IMR-90 (cell line): ENCODE measurements at regions not wholly inside any gene's neighbourhood (a gene's known extent, or its start where the extent isn't known, plus 50 kb on each side); places are given as distances from the start of the nearest gene placed in this dataset.

Experiments
- ATAC-seq: fragments of 200-7000 bp; cut with Tn5 transposase; 2 replicates; pipeline ENCODE4 v1.9.1; 2020; ENCODE audit warnings: low read depth, mild to moderate bottlenecking, moderate library complexity
- BruUV-seq: library from RNA; stranded (reverse); fragments of 400-500 nt; replicated peaks from 2 replicates; lab custom pipeline; 2021; lab: Mats Ljungman, UMichigan
- CTCF ChIA-PET: fragments of 300-600 bp; formaldehyde crosslinking; extraction: SDS; loops from one replicate; lab custom pipeline; 2021; ENCODE audit warnings: antibody characterized with exemption; lab: Yijun Ruan, JAX
- POLR2A ChIA-PET: fragments of 300-600 bp; sonication (Branson Sonifier 250); formaldehyde crosslinking; loops from one replicate; lab custom pipeline; 2022; ENCODE audit warnings: antibody characterized with exemption; ENCODE audit not compliant: unreplicated experiment; lab: Charles Lee
- DNase-seq: peaks from one replicate; pipeline ENCODE4 v3.0.0; 2013
- H2AFZ ChIP-seq: replicated peaks from 2 replicates; pipeline ENCODE3; 2013; ENCODE audit warnings: low read length, mild to moderate bottlenecking; ENCODE audit not compliant: poor library complexity
- H2AK5ac ChIP-seq: 2 replicates; pipeline ENCODE4 v1.6.1; 2013; ENCODE audit warnings: low read depth, low read length, inconsistent platforms
- H2AK9ac ChIP-seq: replicated peaks from 2 replicates; pipeline ENCODE3; 2013; ENCODE audit warnings: mild to moderate bottlenecking, low read depth, low read length, moderate library complexity; ENCODE audit not compliant: poor library complexity
- H2BK120ac ChIP-seq: 2 replicates; pipeline ENCODE4 v1.6.1; 2013; ENCODE audit warnings: low read depth, low read length, inconsistent platforms
- H2BK15ac ChIP-seq: 3 replicates; pipeline ENCODE4 v1.6.1; 2013; ENCODE audit warnings: low read depth, low read length, inconsistent platforms
- H2BK20ac ChIP-seq: 2 replicates; pipeline ENCODE4 v1.6.1; 2013; ENCODE audit warnings: low read depth, mild to moderate bottlenecking, inconsistent platforms, low read length, moderate library complexity
- H2BK5ac ChIP-seq: 2 replicates; pipeline ENCODE4 v1.6.1; 2013; ENCODE audit warnings: mild to moderate bottlenecking, low read depth, low read length, inconsistent platforms; ENCODE audit not compliant: poor library complexity, severe bottlenecking
- H3K14ac ChIP-seq: replicated peaks from 2 replicates; pipeline ENCODE4 v1.6.1; 2013; ENCODE audit warnings: low read depth, low read length, inconsistent platforms
- H3K18ac ChIP-seq: 2 replicates; pipeline ENCODE4 v1.6.1; 2013; ENCODE audit warnings: low read depth, low read length, control low read depth
- H3K23ac ChIP-seq: 2 replicates; pipeline ENCODE4 v1.6.1; 2013; ENCODE audit warnings: low read depth, low read length, inconsistent platforms
- H3K27ac ChIP-seq: 2 replicates; pipeline ENCODE4 v1.5.1; 2013; ENCODE audit warnings: mild to moderate bottlenecking, control low read depth, low read length; ENCODE audit not compliant: insufficient read depth
- H3K27me3 ChIP-seq: 2 replicates; pipeline ENCODE4 v1.6.1; 2013; ENCODE audit warnings: low read length; ENCODE audit not compliant: control insufficient read depth, insufficient read depth
- H3K36me3 ChIP-seq: 2 replicates; pipeline ENCODE4 v1.6.1; 2013; ENCODE audit warnings: low read length, mixed read lengths; ENCODE audit not compliant: control insufficient read depth, insufficient read depth
- H3K4ac ChIP-seq: 2 replicates; pipeline ENCODE4 v1.6.1; 2013; ENCODE audit warnings: low read depth, low read length, inconsistent platforms
- H3K4me1 ChIP-seq: 2 replicates; pipeline ENCODE4 v1.6.1; 2013; ENCODE audit warnings: low read length, mixed read lengths; ENCODE audit not compliant: control insufficient read depth, insufficient read depth
- H3K4me2 ChIP-seq: 2 replicates; pipeline ENCODE4 v1.6.1; 2013; ENCODE audit warnings: low read depth, mild to moderate bottlenecking, control low read depth, low read length, moderate library complexity
- H3K4me3 ChIP-seq: 2 replicates; pipeline ENCODE4 v1.5.1; 2013; ENCODE audit warnings: low read depth, mild to moderate bottlenecking, control low read depth, low read length, moderate library complexity; ENCODE audit not compliant: insufficient read depth
- H3K56ac ChIP-seq: 2 replicates; pipeline ENCODE4 v1.6.1; 2013; ENCODE audit warnings: low read length, inconsistent platforms; ENCODE audit not compliant: insufficient read depth; ENCODE audit errors: extremely low read depth
- H3K79me1 ChIP-seq, 2 experiments: 2 replicates each; pipeline ENCODE4 v1.6.1; 2013; ENCODE audit warnings: low read length in 2 of 2, inconsistent platforms in 1 of 2, low read depth in 1 of 2
- H3K9ac ChIP-seq: 2 replicates; pipeline ENCODE4 v1.6.1; 2013; ENCODE audit warnings: low read depth, low read length, control low read depth
- H3K9me1 ChIP-seq: 2 replicates; pipeline ENCODE4 v1.6.1; 2013; ENCODE audit warnings: low read length, inconsistent platforms; ENCODE audit not compliant: insufficient read depth
- H3K9me3 ChIP-seq: 2 replicates; pipeline ENCODE4 v1.6.1; 2013; ENCODE audit warnings: low read length; ENCODE audit not compliant: control insufficient read depth, insufficient read depth
- H4K20me1 ChIP-seq: 2 replicates; pipeline ENCODE4 v1.6.1; 2013; ENCODE audit warnings: low read length, inconsistent platforms; ENCODE audit not compliant: insufficient read depth
- H4K5ac ChIP-seq: 2 replicates; pipeline ENCODE4 v1.6.1; 2013; ENCODE audit warnings: mild to moderate bottlenecking, low read depth, low read length, control low read depth
- H4K8ac ChIP-seq, 2 experiments: 2 replicates each; pipeline ENCODE4 v1.6.1; 2013; ENCODE audit warnings: low read depth in 2 of 2, low read length in 2 of 2, control low read depth in 1 of 2, inconsistent platforms in 1 of 2
- H4K91ac ChIP-seq: 2 replicates; pipeline ENCODE4 v1.6.1; 2013; ENCODE audit warnings: low read depth, low read length, inconsistent platforms; ENCODE audit not compliant: insufficient read depth
- CEBPB ChIP-seq: IDR thresholded peaks from 2 replicates; pipeline ENCODE4 v1.6.1; 2012; ENCODE audit warnings: low read depth, low read length, improper control_type of control experiment
- FOS ChIP-seq: fragments of 150-350 bp; IDR thresholded peaks from 2 replicates; pipeline ENCODE4 v1.6.1; 2016; ENCODE audit warnings: low read depth, low read length
- MAFK ChIP-seq: IDR thresholded peaks from 2 replicates; pipeline ENCODE4 v1.6.1; 2012; ENCODE audit warnings: low read depth, low read length, improper control_type of control experiment
- MAZ ChIP-seq: IDR thresholded peaks from 2 replicates; pipeline ENCODE4 v1.6.1; 2012; ENCODE audit warnings: low read depth, mild to moderate bottlenecking, low read length, improper control_type of control experiment, moderate library complexity, borderline replicate concordance
- NFE2L2 ChIP-seq: fragments of 150-350 bp; IDR thresholded peaks from 2 replicates; pipeline ENCODE4 v1.6.1; 2016; ENCODE audit warnings: low read depth, mild to moderate bottlenecking, low read length
- POLR2A ChIP-seq: IDR thresholded peaks from 2 replicates; pipeline ENCODE4 v1.6.1; 2012; ENCODE audit warnings: mild to moderate bottlenecking, low read depth, low read length
- SMC3 ChIP-seq: fragments of 150-350 bp; IDR thresholded peaks from 2 replicates; pipeline ENCODE4 v1.6.1; 2016; ENCODE audit warnings: low read depth, mild to moderate bottlenecking, antibody characterized with exemption, low read length, moderate library complexity
- USF2 ChIP-seq: fragments of 150-350 bp; IDR thresholded peaks from 2 replicates; pipeline ENCODE4 v1.6.1; 2017; ENCODE audit warnings: mild to moderate bottlenecking, antibody characterized with exemption, low read length, low read depth
- WGBS, 2 experiments: methylation state at CpG; one replicate each; pipeline versions ENCODE4 v1.1.5 to v1.1.7; 2013; ENCODE audit warnings: missing lambda C conversion rate in 2 of 2; ENCODE audit not compliant: insufficient read length in 1 of 2; ENCODE audit errors: extremely low coverage in 2 of 2; 5-methylcytosine and 5-hydroxymethylcytosine counted together
- dilution Hi-C: fragments of 300-500 bp; cut with HindIII; formaldehyde crosslinking; loops from one replicate; pipeline ENCODE4 v1.14.3; 2018; ENCODE audit warnings: low sequenced_read_pairs; ENCODE audit not compliant: unreplicated experiment
- in situ Hi-C: fragments of 300-500 bp; cut with MboI; formaldehyde crosslinking; loops from 3 replicates; pipeline ENCODE4 v1.14.3; 2019; ENCODE audit warnings: low sequenced_read_pairs, inconsistent platforms, mixed read lengths
- intact Hi-C: fragments of 100-400 bp; cut with micrococcal nuclease; formaldehyde crosslinking; loops from 2 replicates; pipeline ENCODE4 v1.10.0; 2022

DNA sequence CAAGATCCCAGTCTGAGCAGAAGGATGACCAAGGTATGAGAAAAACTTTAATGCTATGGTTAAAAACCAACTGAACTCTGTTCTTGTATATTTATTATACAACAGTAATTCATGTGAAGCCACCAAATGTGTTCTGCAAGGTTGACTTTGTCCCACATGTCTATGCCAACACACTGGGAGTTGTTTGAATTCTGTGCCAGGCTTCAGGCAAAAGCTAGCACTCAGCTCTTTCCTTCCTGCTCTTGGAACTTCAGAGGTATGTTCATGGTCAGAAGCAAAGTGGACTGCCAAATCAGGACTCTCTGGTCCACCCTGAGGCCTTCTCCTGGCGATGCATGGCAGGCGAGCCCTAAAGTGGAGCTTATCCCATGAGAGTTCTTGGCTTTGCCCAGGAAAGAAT, 205.6 kb upstream of the AR start:
- Histone ChIP-seq H4K5ac (no peak overlapping the region), H3K9me3 (peaks cover 2% of the 10 kb centered on the region; the same call in 1 of the 2 replicates), H2BK5ac (no peak overlapping the region), H4K91ac (no peak overlapping the region), H3K18ac (no peak overlapping the region), H3K9me1 (no peaks in the 10 kb centered on the region), H2AK9ac (no peak overlapping the region), H3K14ac (no peak overlapping the region), H3K9ac (no peak overlapping the region), H2AFZ (no peak overlapping the region), H4K20me1 (no peaks in the 10 kb centered on the region), H3K23ac (no peak overlapping the region), H3K36me3 (no peaks in the 10 kb centered on the region), H2AK5ac (no peak overlapping the region), H3K56ac (no peak overlapping the region), H3K79me1 (no peaks in the 10 kb centered on the region), H2BK15ac (no peak overlapping the region), H2BK120ac (no peak overlapping the region), H3K27me3 (no peaks in the 10 kb centered on the region), H2BK20ac (no peak overlapping the region), H3K4ac (no peak overlapping the region), H4K8ac (no peak overlapping the region), H3K27ac (no peak overlapping the region), H3K4me1 (no peaks in the 10 kb centered on the region), H3K4me3 (no peak overlapping the region), H3K4me2 (no peak overlapping the region)
- ATAC-seq (no peak), DNase-seq (no peak)
- no CpG with 5 or more reads among the region's 2 CpGs for whole genome bisulfite sequencing, 2 experiments
- dilution Hi-C loops (no loop called here), in situ Hi-C loops (no loop called here), intact Hi-C loops (no loop called here)
- ChIA-PET POLR2A (no interaction called here), CTCF (no interaction called here)
- TF ChIP-seq POLR2A (no peak), FOS (no peak), MAFK (no peak), NFE2L2 (no peak), USF2 (no peak), SMC3 (no peak), MAZ (no peak), CEBPB (no peak)
- no TSS peak for BruUV-seq
